HEK293 (cell line): ENCODE measurements at regions not wholly inside any gene's neighbourhood (a gene's known extent, or its start where the extent isn't known, plus 50 kb on each side); places are given as distances from the start of the nearest gene placed in this dataset.

Experiments
- CTCF ChIA-PET: fragments of 350-600 bp; formaldehyde crosslinking; extraction: SDS; loops from one replicate; lab custom pipeline; 2021; ENCODE audit warnings: antibody characterized with exemption; lab: Yijun Ruan, JAX
- POLR2A ChIA-PET: fragments of 300-600 bp; formaldehyde crosslinking; extraction: SDS; loops from one replicate; lab custom pipeline; 2020; ENCODE audit warnings: antibody characterized with exemption, inconsistent platforms; lab: Yijun Ruan, JAX
- H3K27ac ChIP-seq: fragments of 200-500 bp; sonication (Bioruptor generic); 2 replicates; pipeline ENCODE4 v1.5.1; 2014; ENCODE audit warnings: low read depth, low read length, control low read depth, inconsistent platforms; ENCODE audit errors: extremely low read depth
- H3K36me3 ChIP-seq, 2 experiments: fragments of 200-500 bp in 1 of 2; sonication (Bioruptor generic) in 1 of 2; 1 replicate in 1 of 2; 2 replicates in 1 of 2; pipeline ENCODE4 v1.5.1; 2014 to 2017; ENCODE audit warnings: inconsistent platforms in 2 of 2, low read length in 2 of 2; ENCODE audit not compliant: control insufficient read depth in 2 of 2, insufficient read depth in 1 of 2
- H3K4me1 ChIP-seq: fragments of 200-500 bp; sonication (Bioruptor generic); 2 replicates; pipeline ENCODE4 v1.5.1; 2014; ENCODE audit warnings: mild to moderate bottlenecking, low read length, inconsistent platforms; ENCODE audit not compliant: control insufficient read depth, insufficient read depth
- H3K4me3 ChIP-seq: 2 replicates; pipeline ENCODE4 v1.5.1; 2011; ENCODE audit warnings: low read depth, mild to moderate bottlenecking, control low read depth, low read length, moderate library complexity
- H3K9me3 ChIP-seq: fragments of 200-500 bp; sonication (Bioruptor generic); 2 replicates; pipeline ENCODE4 v1.5.1; 2014; ENCODE audit warnings: low read depth, low read length, inconsistent platforms; ENCODE audit not compliant: control insufficient read depth, insufficient read depth
- GLI2 ChIP-seq: fragments of 450-650 bp; formaldehyde crosslinking; IDR thresholded peaks from 2 replicates; pipeline ENCODE4; 2017; ENCODE audit warnings: missing biosample characterization, missing genetic modification characterization, low read depth, borderline replicate concordance
- KLF10 ChIP-seq: fragments of 450-650 bp; IDR thresholded peaks from 2 replicates; pipeline ENCODE4 v1.5.1; 2018; ENCODE audit warnings: missing biosample characterization, mild to moderate bottlenecking, missing genetic modification characterization
- KLF16 ChIP-seq: fragments of 450-650 bp; formaldehyde crosslinking; IDR thresholded peaks from 2 replicates; pipeline ENCODE4 v1.5.1; 2017; ENCODE audit warnings: missing biosample characterization, missing genetic modification characterization
- RBAK ChIP-seq: fragments of 450-650 bp; formaldehyde crosslinking; IDR thresholded peaks from 2 replicates; pipeline ENCODE4 v1.5.1; 2016; ENCODE audit warnings: missing biosample characterization, missing genetic modification characterization
- SETDB1 ChIP-seq: IDR thresholded peaks from one replicate; pipeline ENCODE4 v1.6.1; 2017; ENCODE audit warnings: mild to moderate bottlenecking, low read length, moderate library complexity, mixed read lengths; ENCODE audit not compliant: insufficient read length
- YY1 ChIP-seq: fragments of 450-650 bp; formaldehyde crosslinking; IDR thresholded peaks from 2 replicates; pipeline ENCODE4 v1.5.1; 2018; ENCODE audit warnings: missing biosample characterization, missing genetic modification characterization
- YY2 ChIP-seq: fragments of 450-650 bp; formaldehyde crosslinking; IDR thresholded peaks from 2 replicates; pipeline ENCODE4 v1.5.1; 2016; ENCODE audit warnings: missing biosample characterization, missing genetic modification characterization
- ZBTB20 ChIP-seq: fragments of 450-650 bp; formaldehyde crosslinking; IDR thresholded peaks from 2 replicates; pipeline ENCODE4 v1.5.1; 2016; ENCODE audit warnings: missing biosample characterization, missing genetic modification characterization
- ZFP37 ChIP-seq: fragments of 450-650 bp; formaldehyde crosslinking; IDR thresholded peaks from 2 replicates; pipeline ENCODE4 v1.5.1; 2016; ENCODE audit warnings: missing biosample characterization, missing genetic modification characterization
- ZNF10 ChIP-seq: fragments of 450-650 bp; formaldehyde crosslinking; IDR thresholded peaks from 2 replicates; pipeline ENCODE4 v1.5.1; 2017; ENCODE audit warnings: missing biosample characterization, missing genetic modification characterization
- ZNF133 ChIP-seq: fragments of 450-650 bp; formaldehyde crosslinking; IDR thresholded peaks from 2 replicates; pipeline ENCODE4 v1.5.1; 2016; ENCODE audit warnings: missing biosample characterization, missing genetic modification characterization
- ZNF140 ChIP-seq: fragments of 450-650 bp; formaldehyde crosslinking; IDR thresholded peaks from 2 replicates; pipeline ENCODE4 v1.5.1; 2016; ENCODE audit warnings: missing biosample characterization, missing genetic modification characterization
- ZNF174 ChIP-seq: fragments of 450-650 bp; formaldehyde crosslinking; IDR thresholded peaks from 2 replicates; pipeline ENCODE4 v1.5.0; 2017; ENCODE audit warnings: missing biosample characterization, mild to moderate bottlenecking, missing genetic modification characterization
- ZNF18 ChIP-seq: fragments of 450-650 bp; formaldehyde crosslinking; IDR thresholded peaks from 2 replicates; pipeline ENCODE4 v1.5.1; 2016; ENCODE audit warnings: missing biosample characterization, missing genetic modification characterization
- ZNF394 ChIP-seq: fragments of 450-650 bp; formaldehyde crosslinking; IDR thresholded peaks from 2 replicates; pipeline ENCODE4 v1.5.1; 2016; ENCODE audit warnings: missing biosample characterization, missing genetic modification characterization, mild to moderate bottlenecking, moderate library complexity, borderline replicate concordance
- ZNF433 ChIP-seq: fragments of 450-650 bp; formaldehyde crosslinking; IDR thresholded peaks from 2 replicates; pipeline ENCODE4 v1.5.1; 2016; ENCODE audit warnings: missing biosample characterization, missing genetic modification characterization, low read depth
- ZNF501 ChIP-seq: fragments of 450-650 bp; formaldehyde crosslinking; IDR thresholded peaks from 2 replicates; pipeline ENCODE4 v1.5.1; 2016; ENCODE audit warnings: missing biosample characterization, missing genetic modification characterization
- ZNF514 ChIP-seq: fragments of 450-650 bp; formaldehyde crosslinking; IDR thresholded peaks from 2 replicates; pipeline ENCODE4 v1.5.1; 2016; ENCODE audit warnings: missing biosample characterization, missing genetic modification characterization
- ZNF544 ChIP-seq: fragments of 450-650 bp; formaldehyde crosslinking; IDR thresholded peaks from 2 replicates; pipeline ENCODE4 v1.5.0; 2017; ENCODE audit warnings: missing biosample characterization, missing genetic modification characterization
- ZNF548 ChIP-seq: fragments of 450-650 bp; formaldehyde crosslinking; IDR thresholded peaks from 2 replicates; pipeline ENCODE4 v1.5.1; 2016; ENCODE audit warnings: missing biosample characterization, missing genetic modification characterization
- ZNF555 ChIP-seq: fragments of 450-650 bp; formaldehyde crosslinking; conservative IDR thresholded peaks from 2 replicates; pipeline ENCODE4 v1.5.1; 2017; ENCODE audit warnings: missing biosample characterization, mild to moderate bottlenecking, missing genetic modification characterization, inconsistent platforms
- ZNF571 ChIP-seq: fragments of 450-650 bp; formaldehyde crosslinking; IDR thresholded peaks from 2 replicates; pipeline ENCODE4 v1.5.0; 2017; ENCODE audit warnings: missing biosample characterization, missing genetic modification characterization
- ZNF645 ChIP-seq: fragments of 450-650 bp; formaldehyde crosslinking; IDR thresholded peaks from 2 replicates; pipeline ENCODE4; 2016; ENCODE audit warnings: missing biosample characterization, missing genetic modification characterization
- ZNF654 ChIP-seq: fragments of 450-650 bp; formaldehyde crosslinking; IDR thresholded peaks from 2 replicates; pipeline ENCODE4 v1.5.1; 2016; ENCODE audit warnings: low read depth, missing biosample characterization, missing genetic modification characterization
- ZNF658 ChIP-seq: fragments of 450-650 bp; formaldehyde crosslinking; IDR thresholded peaks from 2 replicates; pipeline ENCODE4; 2016; ENCODE audit warnings: missing biosample characterization, missing genetic modification characterization
- ZSCAN30 ChIP-seq: fragments of 450-650 bp; IDR thresholded peaks from 2 replicates; pipeline ENCODE4 v1.5.1; 2018; ENCODE audit warnings: missing biosample characterization, mild to moderate bottlenecking, missing genetic modification characterization, moderate library complexity
- ZSCAN4 ChIP-seq: fragments of 450-650 bp; formaldehyde crosslinking; IDR thresholded peaks from 2 replicates; pipeline ENCODE4 v1.5.1; 2017; ENCODE audit warnings: missing biosample characterization, missing genetic modification characterization

GRCh38 chr4:117771647-117772337 is 262.5 kb upstream of the NDST3 start:
- no peak for TF ChIP-seq ZFP37 (tag by site-specific recombination)
- no peak for TF ChIP-seq SETDB1
- TF ChIP-seq YY1 (tag by site-specific recombination) = no peak
- no peak for TF ChIP-seq ZNF658
- TF ChIP-seq ZNF514 = no peak
- TF ChIP-seq ZSCAN4 (tag by site-specific recombination) = no peak
- no peak for TF ChIP-seq YY2 (tag by site-specific recombination)
- TF ChIP-seq ZNF18 = no peak
- no peak for TF ChIP-seq ZNF654 (tag by site-specific recombination)
- TF ChIP-seq ZNF555 (tag by site-specific recombination) = no peak
- no peak for TF ChIP-seq ZNF501 (tag by site-specific recombination)
- no peak for TF ChIP-seq ZNF133 (tag by site-specific recombination)
- TF ChIP-seq ZSCAN30 = no peak
- no peak for TF ChIP-seq ZNF433
- TF ChIP-seq ZNF140 = no peak
- no peak for TF ChIP-seq ZNF544 (tag by site-specific recombination)
- Histone ChIP-seq H3K4me1 (no peaks in the 10 kb centered on the region), H3K4me3 (no peak overlapping the region), H3K27ac (no peak overlapping the region), H3K36me3 (no peaks in the 10 kb centered on the region), H3K9me3 (no peaks in the 10 kb centered on the region)
- ChIA-PET POLR2A (no interaction called here), CTCF (no interaction called here)

GRCh38 chr4:117773064-117773936 is 261.0 kb upstream of the NDST3 start:
- no peak overlapping the region for H3K27ac ChIP-seq
- TF ChIP-seq ZNF18 (no peak), RBAK (tag by site-specific recombination) (no peak), ZNF645 (tag by site-specific recombination) (no peak), ZNF548 (tag by site-specific recombination) (no peak), ZNF571 (tag by site-specific recombination) (no peak), ZNF10 (tag by site-specific recombination) (no peak), KLF10 (tag by site-specific recombination) (no peak), ZBTB20 (tag by site-specific recombination) (no peak), GLI2 (tag by site-specific recombination) (no peak), KLF16 (tag by site-specific recombination) (no peak), ZNF394 (tag by site-specific recombination) (no peak), ZNF174 (tag by site-specific recombination) (no peak)
- H3K36me3 ChIP-seq = no peaks in the 10 kb centered on the region
- CTCF ChIA-PET = no interaction called here
- POLR2A ChIA-PET = no interaction called here
- H3K4me1 ChIP-seq = no peaks in the 10 kb centered on the region
- no peak overlapping the region for H3K4me3 ChIP-seq
- H3K9me3 ChIP-seq = no peaks in the 10 kb centered on the region
